K562 (cell line): ENCODE measurements at regions not wholly inside any gene's neighbourhood (a gene's known extent, or its start where the extent isn't known, plus 50 kb on each side); places are given as distances from the start of the nearest gene placed in this dataset.

Experiments used
- ATAC-seq: fragments of 200-7000 bp; cut with Tn5 transposase; 3 replicates; pipeline ENCODE4 v1.9.1; 2020; ENCODE audit warnings: moderate library complexity
- BruUV-seq: library from RNA; stranded (reverse); fragments of 400-500 nt; replicated peaks from 2 replicates; lab custom pipeline; 2021; lab: Mats Ljungman, UMichigan
- CTCF ChIA-PET: fragments of 300-600 bp; formaldehyde crosslinking; extraction: SDS; loops from one replicate; lab custom pipeline; 2021; ENCODE audit warnings: low intra/inter-chr PET ratio; lab: Yijun Ruan, JAX
- POLR2A ChIA-PET: fragments of 300-600, 350-650 bp; sonication (Branson Sonifier 250); formaldehyde crosslinking; extraction: SDS; loops from one replicate; lab custom pipeline; 2021; ENCODE audit warnings: antibody characterized with exemption, inconsistent platforms; lab: Yijun Ruan, JAX
- DNase-seq, 4 experiments: peaks; one replicate each; pipeline versions ENCODE4 v3.0.0 to v3.0.0-alpha.2; 2011 to 2018; ENCODE audit warnings: low spot score in 3 of 4, mixed read lengths in 3 of 4; ENCODE audit errors: extremely low read depth in 1 of 4
- FAIRE-seq: peaks from 2 replicates; lab custom pipeline; 2011; peaks lifted over from hg19 to GRCh38; lab: Jason Lieb, UNC
- H2AFZ ChIP-seq: 2 replicates; pipeline ENCODE4 v1.6.0; 2011; ENCODE audit warnings: low read depth, low read length, control low read depth, inconsistent platforms
- H3K27ac ChIP-seq: fragments of 200-600 bp; 3 replicates; pipeline ENCODE4 v1.8.0; 2011; ENCODE audit warnings: low read depth, mild to moderate bottlenecking, control low read depth, inconsistent platforms, low read length, moderate library complexity, mixed read lengths; ENCODE audit errors: extremely low read depth
- H3K27me3 ChIP-seq, 2 experiments: fragments of 300-600 bp in 1 of 2; 2 replicates in 1 of 2; 3 replicates in 1 of 2; pipeline versions ENCODE4 v1.6.0 to v1.8.0; 2011; ENCODE audit warnings: inconsistent platforms in 2 of 2, low read length in 2 of 2, mild to moderate bottlenecking in 1 of 2, mixed read lengths in 1 of 2, moderate library complexity in 1 of 2; ENCODE audit not compliant: control insufficient read depth in 2 of 2, insufficient read depth in 2 of 2
- H3K36me3 ChIP-seq: fragments of 300-600 bp; 3 replicates; pipeline ENCODE4 v1.8.0; 2011; ENCODE audit warnings: mild to moderate bottlenecking, low read length, inconsistent platforms; ENCODE audit not compliant: control insufficient read depth, insufficient read depth
- H3K4me1 ChIP-seq, 2 experiments: fragments of 200-600 bp in 1 of 2; replicated peaks in 1 of 2; 2 replicates in 1 of 2; 3 replicates in 1 of 2; pipeline versions ENCODE4 v1.5.1 to v1.8.0; 2011; ENCODE audit warnings: inconsistent platforms in 2 of 2, low read length in 2 of 2, mild to moderate bottlenecking in 1 of 2, mixed read lengths in 1 of 2, moderate library complexity in 1 of 2; ENCODE audit not compliant: control insufficient read depth in 2 of 2, insufficient read depth in 2 of 2
- H3K4me2 ChIP-seq: 2 replicates; pipeline ENCODE4 v1.6.1; 2011; ENCODE audit warnings: low read length, control low read depth, inconsistent platforms, mixed read lengths; ENCODE audit not compliant: insufficient read depth
- H3K4me3 ChIP-seq: fragments of 200-600 bp; sonication (generic), shearing (Covaris generic); 2 replicates; pipeline ENCODE4 v1.5.1; 2016; ENCODE audit warnings: control low read depth, inconsistent platforms
- H3K79me2 ChIP-seq: fragments of 200-600 bp; 3 replicates; pipeline ENCODE4 v1.8.0; 2011; ENCODE audit warnings: low read length, inconsistent platforms; ENCODE audit not compliant: control insufficient read depth, insufficient read depth
- H3K9ac ChIP-seq, 2 experiments: 2 replicates each; pipeline versions ENCODE4 v1.6.0 to v1.6.1; 2011; ENCODE audit warnings: low read depth in 2 of 2, low read length in 2 of 2, control low read depth in 1 of 2, inconsistent platforms in 1 of 2, mild to moderate bottlenecking in 1 of 2, mixed read lengths in 1 of 2; ENCODE audit not compliant: insufficient read depth in 1 of 2
- H3K9me1 ChIP-seq: one replicate; pipeline ENCODE4 v1.6.0; 2011; ENCODE audit warnings: inconsistent platforms, mild to moderate bottlenecking, low read length, moderate library complexity; ENCODE audit not compliant: control insufficient read depth, insufficient read depth
- H3K9me3 ChIP-seq: replicated peaks from 2 replicates; pipeline ENCODE4 v1.5.1; 2011; ENCODE audit warnings: low read depth, low read length, inconsistent platforms; ENCODE audit not compliant: control insufficient read depth, insufficient read depth
- H4K20me1 ChIP-seq: replicated peaks from 2 replicates; pipeline ENCODE4 v1.6.1; 2011; ENCODE audit warnings: low read length, inconsistent platforms, mixed read lengths; ENCODE audit not compliant: control insufficient read depth, insufficient read depth
- ELF2 ChIP-seq: fragments of 250-450 bp; sonication (Bioruptor Pico); IDR thresholded peaks from 2 replicates; pipeline ENCODE4 v1.5.0; 2021; ENCODE audit warnings: mild to moderate bottlenecking
- GMEB1 ChIP-seq: fragments of 250-450 bp; sonication (Bioruptor Pico); IDR thresholded peaks from 2 replicates; pipeline ENCODE4 v1.4.0; 2020; ENCODE audit warnings: mild to moderate bottlenecking
- SRF ChIP-seq, 2 experiments: fragments of 250-450, 450-650 bp in 1 of 2; sonication (Bioruptor Pico) in 1 of 2; sonication (generic) in 1 of 2; formaldehyde crosslinking; IDR thresholded peaks; 2 replicates each; pipeline versions ENCODE4 v1.5.0 to v1.5.1; 2020 to 2022; ENCODE audit warnings: mild to moderate bottlenecking in 1 of 2, missing genetic modification reagents in 1 of 2
- ZNF311 ChIP-seq: fragments of 250-450 bp; sonication (Bioruptor Pico); IDR thresholded peaks from 2 replicates; pipeline ENCODE4 v1.4.0; 2020; ENCODE audit warnings: mild to moderate bottlenecking, moderate library complexity
- WGBS: fragments of 100-300 bp; shearing (Covaris generic); methylation state at CpG from one replicate; pipeline ENCODE4 v1.1.6; 2016; ENCODE audit warnings: low coverage, mixed read lengths; ENCODE audit not compliant: insufficient coverage; ENCODE audit errors: missing lambda C conversion rate; 5-methylcytosine and 5-hydroxymethylcytosine counted together
- in situ Hi-C: fragments of 300-500 bp; cut with MboI; formaldehyde crosslinking; loops from 4 replicates; pipeline ENCODE4 v1.15.0; 2018; ENCODE audit warnings: inconsistent platforms, mixed read lengths
- intact Hi-C: fragments of 100-400 bp; cut with micrococcal nuclease; formaldehyde crosslinking; loops from 2 replicates; pipeline ENCODE4 v1.14.2; 2022

- Histone ChIP-seq H3K36me3 (no peaks in the 10 kb centered on the region), H3K4me1 (no peaks in the 10 kb centered on the region), H3K9me3 (no peaks in the 10 kb centered on the region), H3K9me1 (no peaks in the 10 kb centered on the region), H3K27ac (no peak overlapping the region), H3K9ac (no peak overlapping the region), H4K20me1 (no peaks in the 10 kb centered on the region), H3K4me2 (no peak overlapping the region), H2AFZ (no peak overlapping the region), H3K79me2 (no peaks in the 10 kb centered on the region), H3K27me3 (peaks cover 0 to 12% of the 10 kb centered on the region in 2 experiments; a peak in 2 of 5 replicates), H3K4me3 (no peak overlapping the region)
- intact Hi-C loops = loop anchor here (5.0 kb wide), 1 partner anchor 448 kb away; no protein-coding TSS in a partner anchor
- 0% methylated on average over 5 of the region's 5 CpGs for WGBS
- ATAC-seq (no peak), DNase-seq (no peak), FAIRE-seq (no peak)
- TF ChIP-seq SRF (CRISPR knock-in tag; IDR thresholded peaks at IDR 0.05) = no peak
- TF ChIP-seq GMEB1 (CRISPR knock-in tag) = no peak
- TF ChIP-seq ELF2 (CRISPR knock-in tag) = no peak
- no peak for TF ChIP-seq ZNF311 (CRISPR knock-in tag)
- ChIA-PET POLR2A (no interaction called here), CTCF (no interaction called here)
- in situ Hi-C loops = no loop called here
- BruUV-seq = no TSS peak
Observed at GRCh38 chr4:187175197-187175596, 451.5 kb upstream of the FAT1 start.
